Kidney capillary endothelial cell (primary cell): ENCODE measurements at regions not wholly inside any gene's neighbourhood (a gene's known extent, or its start where the extent isn't known, plus 50 kb on each side); places are given as distances from the start of the nearest gene placed in this dataset.

Experiments used
- DNase-seq: peaks from one replicate; pipeline ENCODE4 v3.0.0-alpha.2; 2018; ENCODE audit warnings: low spot score

DNA sequence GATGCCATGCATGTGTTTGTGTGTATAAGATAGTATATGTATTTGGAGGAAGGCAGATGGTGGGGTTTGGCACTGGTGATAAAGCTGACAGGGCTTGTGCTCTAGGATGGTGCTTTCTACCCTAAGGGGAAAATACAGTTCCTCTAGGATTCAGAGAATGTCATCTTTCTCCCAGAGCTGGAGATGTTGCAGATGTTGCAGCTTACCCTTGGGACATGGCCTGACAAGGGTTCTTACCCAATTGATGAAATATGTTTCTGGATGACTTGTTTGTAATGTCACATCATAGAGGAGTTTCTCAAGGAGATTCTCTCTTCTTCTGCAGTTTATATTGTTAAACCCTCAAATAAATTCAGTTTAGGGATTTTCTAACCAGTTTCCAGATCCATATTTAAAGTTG is 52.5 kb upstream of the PITX2 start:
- no peak for DNase-seq

DNA sequence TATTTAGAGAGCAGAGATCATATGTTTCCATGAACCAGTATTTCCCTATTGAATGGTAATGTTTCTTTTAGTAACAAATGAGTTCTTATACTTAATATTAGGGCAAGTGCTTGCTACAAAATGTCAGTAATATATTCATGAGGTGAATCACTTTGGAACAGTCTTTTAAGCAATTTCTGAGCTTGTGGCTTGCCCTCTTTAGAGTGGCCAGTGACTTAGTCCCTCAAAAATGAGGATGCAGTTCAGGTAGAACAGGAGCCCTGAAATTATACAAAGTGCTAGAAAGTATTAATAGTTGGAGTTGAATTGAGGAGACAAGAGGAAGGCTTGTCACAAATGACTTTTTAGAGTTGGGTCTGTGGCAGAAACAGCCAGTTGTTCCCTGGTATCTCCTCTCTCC is 53.4 kb upstream of the PITX2 start:
- no peak for DNase-seq

GRCh38 chr4:110678517-110679227 is 55.8 kb upstream of the PITX2 start:
- no peak for DNase-seq

DNA sequence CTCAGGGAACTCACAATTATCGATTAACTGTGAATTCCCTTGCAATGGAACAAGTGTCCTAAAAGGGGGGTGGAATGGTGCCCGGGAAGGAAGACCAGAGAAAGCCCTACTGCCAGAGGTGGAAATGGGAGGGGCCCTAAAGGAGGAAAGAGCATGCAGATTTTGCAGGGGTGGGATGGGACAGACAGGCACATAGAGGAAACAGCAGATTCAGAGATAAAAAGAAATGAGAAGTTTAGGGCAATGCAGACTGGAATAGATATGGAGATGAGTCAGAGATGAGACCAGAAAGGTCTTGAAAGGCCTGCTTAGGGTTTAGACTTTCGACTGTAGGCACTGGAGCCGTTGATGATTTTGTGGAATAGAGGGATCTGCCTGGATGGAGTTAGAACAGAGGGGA is 57.4 kb upstream of the PITX2 start:
- DNase-seq: no peak

DNA sequence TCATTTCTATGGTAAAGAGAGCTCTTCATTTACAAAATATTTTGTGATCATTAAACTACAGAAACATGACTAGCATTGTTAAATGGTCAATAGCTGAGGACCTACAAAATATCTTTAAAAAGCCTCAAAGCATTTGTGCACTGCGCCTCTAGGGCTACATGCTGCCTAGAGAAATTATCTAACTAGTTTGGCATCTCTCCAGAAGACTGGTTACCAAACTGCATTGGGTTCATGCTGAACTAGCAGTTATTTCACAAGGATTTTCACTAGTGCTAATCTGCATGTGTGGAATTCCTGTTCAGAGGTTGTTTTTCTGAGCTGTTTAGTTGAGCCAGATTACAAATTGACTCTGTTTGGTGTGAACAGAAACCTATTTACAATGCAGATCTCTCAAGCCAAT is 58.5 kb upstream of the PITX2 start:
- DNase-seq: no peak

DNA sequence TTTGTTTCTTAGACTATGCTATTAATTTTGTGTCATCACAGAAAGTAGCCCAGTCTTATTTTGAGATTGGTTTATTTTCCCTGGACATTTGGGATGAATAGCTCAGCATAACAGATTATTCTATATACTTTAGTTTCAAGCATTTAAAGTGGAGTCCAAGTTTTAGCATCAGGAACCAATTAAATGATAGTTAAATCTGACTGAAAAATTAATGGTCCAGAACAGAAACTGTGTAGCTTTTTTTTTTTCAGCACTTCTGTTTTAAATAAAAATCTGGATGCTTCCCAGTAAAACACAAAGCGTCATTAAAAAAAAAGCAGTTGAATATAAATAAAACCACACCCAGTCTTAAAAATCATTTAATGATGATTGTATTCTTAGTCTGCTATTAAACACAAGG is 59.4 kb upstream of the PITX2 start:
- no peak for DNase-seq

- DNase-seq: no peak
Measured at GRCh38 chr4:110683601-110684000, 60.7 kb upstream of the PITX2 start.

DNA sequence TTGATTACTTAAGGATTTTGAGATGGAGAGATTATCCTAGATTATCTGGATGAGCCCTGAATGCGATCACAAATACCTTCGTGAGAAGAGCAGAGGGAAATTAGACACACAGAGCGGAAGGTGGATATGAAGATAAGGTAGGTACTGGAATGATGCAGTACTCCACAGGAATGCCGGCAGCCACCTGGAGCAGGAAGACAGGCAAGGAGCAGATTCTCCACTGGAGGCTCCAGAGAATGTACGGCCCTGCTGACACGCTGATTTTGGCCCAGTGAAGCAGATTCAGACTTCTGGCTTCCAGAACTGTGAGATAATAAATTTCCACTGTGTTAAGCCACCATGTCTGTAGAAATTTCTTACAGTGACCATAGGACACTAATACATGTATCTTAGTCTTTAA is 79.4 kb upstream of the PITX2 start:
- no peak for DNase-seq

GRCh38 chr4:110704748-110705439 is 82.0 kb upstream of the PITX2 start:
- DNase-seq: no peak

- no peak for DNase-seq
Measured at GRCh38 chr4:110705440-110705782, 82.5 kb upstream of the PITX2 start.

- no peak for DNase-seq
Measured at GRCh38 chr4:110710070-110710469, 87.2 kb upstream of the PITX2 start.

DNA sequence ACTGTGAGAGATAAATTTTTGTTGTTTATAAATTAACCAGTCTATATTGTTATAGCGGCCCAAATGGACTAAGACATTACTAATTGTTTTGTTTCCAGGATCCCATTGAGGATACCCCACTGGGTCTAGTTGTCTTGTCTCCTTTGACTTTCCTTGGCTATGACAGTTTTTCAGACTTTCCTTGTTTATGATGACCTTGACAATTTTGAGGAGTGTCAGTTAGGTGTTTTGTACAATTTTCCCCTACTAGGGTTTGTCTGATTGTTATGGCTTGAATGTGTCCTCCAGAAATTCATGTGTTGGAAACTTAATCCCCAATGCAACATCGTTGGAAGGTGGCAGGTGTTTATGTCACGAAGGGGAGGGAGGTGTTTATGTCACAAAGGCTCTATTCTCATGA is 89.6 kb upstream of the PITX2 start:
- DNase-seq: no peak

GRCh38 chr4:110730318-110730717 is 107.4 kb upstream of the PITX2 start:
- no peak for DNase-seq

DNA sequence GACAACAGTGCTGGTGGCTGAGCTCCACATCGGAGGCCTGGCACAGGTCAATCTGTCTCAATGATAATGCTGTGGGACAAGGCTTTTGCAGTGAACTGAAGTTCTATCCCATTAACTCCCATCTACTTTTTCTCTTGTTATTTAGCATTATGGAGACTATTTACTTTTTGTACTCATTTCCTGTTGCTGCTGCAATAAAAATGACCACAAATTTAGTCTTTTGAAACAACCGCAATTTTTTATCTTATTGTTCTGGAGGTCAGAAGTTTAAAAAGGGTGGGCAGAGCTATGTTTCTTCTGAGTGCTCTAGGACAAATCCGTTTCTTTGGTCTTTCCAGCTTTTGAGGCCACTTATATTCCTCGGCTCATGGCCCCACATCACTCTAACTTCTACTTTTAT is 111.0 kb upstream of the PITX2 start:
- no peak for DNase-seq

- no peak for DNase-seq
Measured at GRCh38 chr4:110735686-110736085, 112.8 kb upstream of the PITX2 start.

DNA sequence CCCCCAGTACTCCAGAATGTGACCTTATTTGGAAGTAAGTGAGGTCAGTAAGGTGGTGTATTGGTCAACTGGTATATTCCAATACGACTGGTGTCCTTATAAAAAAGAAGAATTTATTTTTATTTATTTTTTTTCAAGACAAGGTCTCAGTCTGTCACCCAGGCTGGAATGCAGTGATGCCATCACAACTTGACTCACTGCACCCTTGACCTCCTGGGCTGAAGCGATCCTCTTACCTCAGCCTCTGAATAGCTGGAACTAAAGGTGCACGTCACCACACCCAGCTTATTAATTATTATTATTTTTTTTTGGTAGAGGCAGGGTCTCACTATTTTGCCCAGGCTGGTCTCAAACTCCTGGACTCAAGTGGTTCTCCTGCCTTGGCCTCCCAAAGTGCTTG is 115.1 kb upstream of the PITX2 start:
- no peak for DNase-seq

GRCh38 chr4:110742143-110742542 is 119.3 kb upstream of the PITX2 start:
- DNase-seq: no peak

GRCh38 chr4:110748071-110748470 is 125.2 kb upstream of the PITX2 start:
- DNase-seq: no peak

- no peak for DNase-seq
Measured at GRCh38 chr4:110751183-110751582, 128.3 kb upstream of the PITX2 start.

GRCh38 chr4:110751986-110752385 is 129.1 kb upstream of the PITX2 start:
- no peak for DNase-seq

GRCh38 chr4:110753466-110753865 is 130.6 kb upstream of the PITX2 start:
- DNase-seq: no peak

DNA sequence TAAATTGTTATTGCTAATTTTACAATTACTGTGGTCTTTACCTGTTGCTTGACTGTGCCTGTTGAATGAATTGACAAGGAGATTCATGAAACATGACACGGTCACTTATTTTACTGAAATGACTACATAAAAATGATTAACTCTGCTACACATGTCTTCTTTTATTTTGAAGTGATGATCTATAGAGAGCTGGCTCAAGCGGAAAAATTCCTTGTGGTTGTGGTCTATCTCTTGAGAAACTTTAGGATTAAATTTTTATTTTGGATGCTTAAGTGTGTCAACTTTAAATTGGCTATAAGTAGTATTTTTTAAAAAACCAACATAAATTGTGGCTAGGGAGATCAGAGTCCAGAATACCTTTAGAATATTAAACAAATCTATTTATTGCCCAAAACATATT is 131.8 kb upstream of the PITX2 start:
- DNase-seq: no peak

GRCh38 chr4:110769578-110769977 is 146.7 kb upstream of the PITX2 start:
- DNase-seq: no peak

- DNase-seq: no peak
Measured at GRCh38 chr4:110770353-110770752, 147.5 kb upstream of the PITX2 start.
